Small intestine (tissue), 7 donors: ENCODE measurements at regions not wholly inside any gene's neighbourhood (a gene's known extent, or its start where the extent isn't known, plus 50 kb on each side); places are given as distances from the start of the nearest gene placed in this dataset.

Source experiments
- DNase-seq, 2 donors: peaks; one replicate each; pipeline versions ENCODE4 v3.0.0 to v3.0.0-alpha.2; 2013
- FAIRE-seq: peaks from 2 replicates; lab custom pipeline; 2012; peaks lifted over from hg19 to GRCh38; lab: Jason Lieb, UNC
- H3K27ac ChIP-seq, 3 donors: one replicate each; pipeline ENCODE4 v1.5.1; 2013; ENCODE audit warnings: low read length in 2 of 3, mild to moderate bottlenecking in 2 of 3, control low read depth in 1 of 3, inconsistent platforms in 1 of 3, low read depth in 1 of 3, moderate library complexity in 1 of 3
- H3K27me3 ChIP-seq, 3 donors: one replicate each; pipeline ENCODE4 v1.6.1; 2013; ENCODE audit warnings: low read length in 3 of 3, inconsistent platforms in 1 of 3; ENCODE audit not compliant: control insufficient read depth in 3 of 3, insufficient read depth in 3 of 3
- H3K36me3 ChIP-seq, 3 donors: one replicate each; pipeline ENCODE4 v1.6.1; 2013; ENCODE audit warnings: low read length in 3 of 3, inconsistent platforms in 1 of 3, low read depth in 1 of 3, mild to moderate bottlenecking in 1 of 3, moderate library complexity in 1 of 3; ENCODE audit not compliant: control insufficient read depth in 3 of 3, insufficient read depth in 2 of 3
- H3K4me1 ChIP-seq, 3 donors: one replicate each; pipeline ENCODE4 v1.6.1; 2013; ENCODE audit warnings: low read length in 2 of 3, inconsistent platforms in 1 of 3, low read depth in 1 of 3, mild to moderate bottlenecking in 1 of 3, moderate library complexity in 1 of 3; ENCODE audit not compliant: control insufficient read depth in 3 of 3, insufficient read depth in 2 of 3
- H3K4me3 ChIP-seq, 3 donors: one replicate each; pipeline ENCODE4 v1.5.1; 2013; ENCODE audit warnings: low read length in 3 of 3, control low read depth in 1 of 3, inconsistent platforms in 1 of 3, low read depth in 1 of 3, mild to moderate bottlenecking in 1 of 3, moderate library complexity in 1 of 3
- H3K9me3 ChIP-seq, 2 donors: one replicate each; pipeline ENCODE4 v1.6.1; 2013; ENCODE audit warnings: low read depth in 1 of 2, low read length in 1 of 2; ENCODE audit not compliant: control insufficient read depth in 2 of 2, insufficient read depth in 1 of 2
- WGBS, 3 donors: extraction: QIAGEN DNeasy Blood & Tissue Kit; methylation state at CpG; one replicate each; pipeline ENCODE4 v1.1.7; 2013; 5-methylcytosine and 5-hydroxymethylcytosine counted together
- donor health status: healthy with polysubstance abuse.
- donor health status: control.
- donor health status: control.
- donor health status: Bipolar disorder and iron deficiency.
- donor health status: healthy.

- Histone ChIP-seq H3K4me1 (no peaks in the 10 kb centered on the region), H3K36me3 (no peaks in the 10 kb centered on the region), H3K27ac (no peak overlapping the region), H3K9me3 (no peaks in the 10 kb centered on the region), H3K27me3 (no peaks in the 10 kb centered on the region), H3K4me3 (no peak overlapping the region)
- 74 to 88% (median 82%) methylated on average over 3 of the region's 3 CpGs for WGBS, 3 donors
- FAIRE-seq, result no peak
- DNase-seq, result no peak
Observed at GRCh38 chr4:180203349-180203748, 2039.9 kb upstream of the TENM3 start.

GRCh38 chr4:180205276-180205675 is 2037.9 kb upstream of the TENM3 start:
- 85 to 88% (median 85%) methylated on average over 4 of the region's 4 CpGs for WGBS, 3 donors
- Histone ChIP-seq H3K27me3 (no peaks in the 10 kb centered on the region), H3K9me3 (no peaks in the 10 kb centered on the region), H3K4me1 (no peaks in the 10 kb centered on the region), H3K36me3 (no peaks in the 10 kb centered on the region), H3K27ac (no peak overlapping the region), H3K4me3 (no peak overlapping the region)
- DNase-seq, result no peak
- FAIRE-seq, result no peak

GRCh38 chr4:180207921-180208320 is 2035.3 kb upstream of the TENM3 start:
- no peak for DNase-seq
- no peak overlapping the region for H3K27ac ChIP-seq
- H3K9me3 ChIP-seq, result no peaks in the 10 kb centered on the region
- H3K27me3 ChIP-seq, result no peaks in the 10 kb centered on the region
- H3K4me1 ChIP-seq, result no peaks in the 10 kb centered on the region
- H3K36me3 ChIP-seq, result no peaks in the 10 kb centered on the region
- FAIRE-seq, result no peak
- 70 to 72% (median 71%) methylated on average over 1 of the region's 1 CpG for WGBS, 3 donors
- H3K4me3 ChIP-seq, result no peak overlapping the region

GRCh38 chr4:180217070-180217469 is 2026.1 kb upstream of the TENM3 start:
- Histone ChIP-seq H3K27ac (no peak overlapping the region), H3K9me3 (peaks cover 0 to 6% of the 10 kb centered on the region in 2 donors), H3K27me3 (no peaks in the 10 kb centered on the region), H3K4me1 (no peaks in the 10 kb centered on the region), H3K4me3 (no peak overlapping the region), H3K36me3 (no peaks in the 10 kb centered on the region)
- FAIRE-seq (no peak), DNase-seq (no peak)
- 10 to 33% (median 10%) methylated on average over 1 of the region's 1 CpG for WGBS, 3 donors

GRCh38 chr4:180219080-180219479 is 2024.1 kb upstream of the TENM3 start:
- Histone ChIP-seq H3K36me3 (no peaks in the 10 kb centered on the region), H3K4me3 (no peak overlapping the region), H3K9me3 (peaks cover 0 to 6% of the 10 kb centered on the region in 2 donors), H3K27ac (no peak overlapping the region), H3K4me1 (no peaks in the 10 kb centered on the region), H3K27me3 (no peaks in the 10 kb centered on the region)
- no peak for FAIRE-seq
- 89 to 98% (median 96%) methylated on average over 3 of the region's 3 CpGs for WGBS, 3 donors
- DNase-seq, result no peak

GRCh38 chr4:180225977-180226376 is 2017.2 kb upstream of the TENM3 start:
- 25 to 51% (median 45%) methylated on average over 1 of the region's 1 CpG for WGBS, 3 donors
- no peaks in the 10 kb centered on the region for H3K9me3 ChIP-seq

GRCh38 chr4:180234730-180235129 is 2008.5 kb upstream of the TENM3 start:
- no peaks in the 10 kb centered on the region for H3K9me3 ChIP-seq
- no peak overlapping the region for H3K4me3 ChIP-seq
- H3K4me1 ChIP-seq, result no peaks in the 10 kb centered on the region
- no peaks in the 10 kb centered on the region for H3K27me3 ChIP-seq
- no peak for FAIRE-seq
- WGBS, 3 donors, result 45 to 63% (median 48%) methylated on average over 3 of the region's 3 CpGs
- no peaks in the 10 kb centered on the region for H3K36me3 ChIP-seq
- H3K27ac ChIP-seq, result no peak overlapping the region
- DNase-seq, result peak in 1 of 2 donors; percentile 2

More at GRCh38 chr4:180225977-180226376, 2017.2 kb upstream of the TENM3 start:
- H3K36me3 ChIP-seq, result no peaks in the 10 kb centered on the region
- DNase-seq (no peak), FAIRE-seq (no peak)
- H3K27ac ChIP-seq, result no peak overlapping the region
- no peak overlapping the region for H3K4me3 ChIP-seq
- H3K27me3 ChIP-seq, result no peaks in the 10 kb centered on the region
- H3K4me1 ChIP-seq, result no peaks in the 10 kb centered on the region

- no peaks in the 10 kb centered on the region for H3K27me3 ChIP-seq
- 58 to 78% (median 69%) methylated on average over 2 of the region's 2 CpGs for whole genome bisulfite sequencing, 3 donors
- no peak overlapping the region for H3K27ac ChIP-seq
- FAIRE-seq (no peak), DNase-seq (no peak)
- no peaks in the 10 kb centered on the region for H3K4me1 ChIP-seq
- no peaks in the 10 kb centered on the region for H3K9me3 ChIP-seq
- no peaks in the 10 kb centered on the region for H3K36me3 ChIP-seq
- H3K4me3 ChIP-seq, result no peak overlapping the region
Observed at GRCh38 chr4:180240670-180241069, 2002.5 kb upstream of the TENM3 start.

- Histone ChIP-seq H3K4me3 (no peak overlapping the region), H3K27me3 (no peaks in the 10 kb centered on the region), H3K36me3 (no peaks in the 10 kb centered on the region), H3K9me3 (no peaks in the 10 kb centered on the region), H3K4me1 (no peaks in the 10 kb centered on the region), H3K27ac (no peak overlapping the region)
- FAIRE-seq (no peak), DNase-seq (no peak)
- 59 to 84% (median 76%) methylated on average over 1 of the region's 1 CpG for WGBS, 3 donors
Observed at GRCh38 chr4:180253419-180253818, 1989.8 kb upstream of the TENM3 start.
